ENCODE measurements at regions not wholly inside any gene's neighbourhood (a gene's known extent, or its start where the extent isn't known, plus 50 kb on each side); places are given as distances from the start of the nearest gene placed in this dataset.

- DNase-seq (ENCODE audit: low read depth, low spot score) = no peak
- CTCF ChIA-PET = no interaction called here
Measured at GRCh38 chr20:10987651-10988383, 314.0 kb upstream of the JAG1 start.

More at GRCh38 chr20:10987651-10988383, 314.0 kb upstream of the JAG1 start:
- intact Hi-C loops (cut with micrococcal nuclease) = no loop called here
- Histone ChIP-seq H3K79me2 (ENCODE audit: insufficient read depth, low read length) (no peaks in the 10 kb centered on the region), H3K4me3 (replicated peaks in 1 of 2; ENCODE audit: low read depth in 1 of 2, low read length in 2 of 2) (no peak overlapping the region), H3K9me2 (ENCODE audit: insufficient read depth) (no peaks in the 10 kb centered on the region), H3K36me3 (ENCODE audit: control insufficient read depth in 1 of 2, insufficient read depth in 2 of 2, low read length in 2 of 2) (no peaks in the 10 kb centered on the region), H3K27me3 (ENCODE audit: insufficient read depth, low read length) (no peaks in the 10 kb centered on the region), H3K9ac (ENCODE audit: low read length) (no peak overlapping the region), H3K27ac (ENCODE audit: low read depth, low read length) (no peak overlapping the region), H3K9me3 (ENCODE audit: control insufficient read depth in 1 of 2, insufficient read depth in 1 of 2, low read depth in 1 of 2, low read length in 2 of 2) (no peaks in the 10 kb centered on the region), H4K20me1 (ENCODE audit: insufficient read depth) (no peaks in the 10 kb centered on the region), H2AFZ (ENCODE audit: low read depth, low read length, poor library complexity, severe bottlenecking) (no peak overlapping the region), H3K4me1 (ENCODE audit: control insufficient read depth in 1 of 2, insufficient read depth in 2 of 2, low read length in 2 of 2) (no peaks in the 10 kb centered on the region), H3K4me2 (ENCODE audit: low read length) (no peak overlapping the region)
- TF ChIP-seq REST (IDR thresholded peaks at IDR 0.05; ENCODE audit: low read depth) = no peak
- no peak for TF ChIP-seq SP1 (IDR thresholded peaks at IDR 0.05; ENCODE audit: low read depth)
- no peak for TF ChIP-seq SIN3A (IDR thresholded peaks at IDR 0.05; ENCODE audit: low read depth)
- no peak for TF ChIP-seq SRF (IDR thresholded peaks at IDR 0.05; ENCODE audit: low read depth)
- TF ChIP-seq CEBPB (IDR thresholded peaks at IDR 0.05; ENCODE audit: low read depth) = no peak
- no peak for TF ChIP-seq MAX (IDR thresholded peaks at IDR 0.05)
- no peak for TF ChIP-seq EGR1 (IDR thresholded peaks at IDR 0.05; ENCODE audit: low read depth)
- TF ChIP-seq ATF3 (IDR thresholded peaks at IDR 0.05) = no peak
- TF ChIP-seq TCF7L2 (IDR thresholded peaks at IDR 0.05; ENCODE audit: borderline replicate concordance, extremely low read depth, insufficient read depth, insufficient read length) = no peak
- no peak for TF ChIP-seq RAD21 (IDR thresholded peaks at IDR 0.05; ENCODE audit: low read depth)
- no peak for TF ChIP-seq YY1 (IDR thresholded peaks at IDR 0.05; ENCODE audit: extremely low read depth, insufficient replicate concordance, low read depth, low read length)
- no peak for TF ChIP-seq ZBTB33 (IDR thresholded peaks at IDR 0.05; ENCODE audit: extremely low read depth, insufficient replicate concordance, low read length)
- no peak for TF ChIP-seq CTCF (IDR thresholded peaks at IDR 0.05 in 2 of 3, conservative IDR thresholded peaks at IDR 0.05 in 1 of 3; ENCODE audit: borderline replicate concordance in 1 of 3, insufficient read depth in 1 of 3, low read depth in 2 of 3, low read length in 2 of 3)
- TF ChIP-seq JUND (IDR thresholded peaks at IDR 0.05) = no peak
- no peak for TF ChIP-seq ZFX (IDR thresholded peaks at IDR 0.05)
- no peak for TF ChIP-seq POLR2A (IDR thresholded peaks at IDR 0.05; ENCODE audit: borderline replicate concordance, extremely low read depth, insufficient read depth, insufficient read length)
- TF ChIP-seq CBX3 (IDR thresholded peaks at IDR 0.05; ENCODE audit: low read depth) = no peak
- RAD21 ChIA-PET (ENCODE audit: low non-redundant PET in 1 of 2, low total read pairs in 2 of 2, uncharacterized antibody in 2 of 2, unreplicated experiment in 2 of 2) = no interaction called here
- no TSS peak for BruUV-seq (replicated peaks)
- ATAC-seq = no peak
- POLR2A ChIA-PET = no interaction called here
